ENCODE measurements at regions not wholly inside any gene's neighbourhood (a gene's known extent, or its start where the extent isn't known, plus 50 kb on each side); places are given as distances from the start of the nearest gene placed in this dataset.

- TF ChIP-seq CTCF (conservative IDR thresholded peaks at IDR 0.05; ENCODE audit: low read length) (no peak), EZH2phosphoT487 (IDR thresholded peaks at IDR 0.05; ENCODE audit: borderline replicate concordance) (no peak)
These were observed 122.3 kb downstream of the CEBPB start for GRCh38 chr20:50312682-50313521.

Measured in Loucy (cell line).